RWPE1 (cell line): ENCODE measurements at regions not wholly inside any gene's neighbourhood (a gene's known extent, or its start where the extent isn't known, plus 50 kb on each side); places are given as distances from the start of the nearest gene placed in this dataset.

Source experiments
- CTCF ChIA-PET: fragments of 350-600 bp; sonication (Branson Sonifier 250); formaldehyde crosslinking; extraction: SDS; loops from one replicate; lab custom pipeline; 2021; lab: Yijun Ruan, JAX
- POLR2A ChIA-PET: fragments of 400-600 bp; formaldehyde crosslinking; extraction: SDS; loops from one replicate; lab custom pipeline; 2020; ENCODE audit warnings: antibody characterized with exemption; ENCODE audit not compliant: low non-redundant PET; lab: Yijun Ruan, JAX
- DNase-seq: peaks from one replicate; pipeline ENCODE4 v3.0.0; 2012; ENCODE audit warnings: low spot score
- H3K27ac ChIP-seq: fragments of 450-650 bp; 2 replicates; pipeline ENCODE4 v1.5.1; 2017
- TF ChIP-seq, protein P1 (sequence below): fragments of 450-650 bp; conservative IDR thresholded peaks from 2 replicates; pipeline ENCODE4 v1.5.1; 2017; ENCODE audit warnings: low read depth, mild to moderate bottlenecking

DNA sequence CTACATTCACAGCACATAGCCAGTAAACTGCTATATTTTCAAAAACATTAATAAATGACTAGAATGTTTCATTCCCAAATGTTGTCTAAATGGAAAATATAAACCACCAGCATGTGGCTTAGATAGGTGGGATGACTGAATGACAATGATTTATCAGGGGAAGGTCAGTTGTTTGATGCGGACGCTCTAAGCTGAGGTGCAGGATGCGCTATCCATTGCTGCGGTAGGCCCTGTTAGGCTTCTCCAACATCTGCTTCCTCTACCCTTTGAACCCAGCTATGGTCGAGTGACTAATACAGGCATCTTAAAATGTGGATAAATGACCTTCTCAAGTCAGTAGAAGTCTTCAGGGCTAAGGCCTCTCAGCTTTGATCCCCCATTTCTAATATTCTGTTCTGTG, 584.2 kb downstream of the CMPK2 start:
- CTCF ChIA-PET, result interaction anchor here (0.7 kb wide), 1 partner anchor 10 kb away, joined by 3 read pairs; no protein-coding TSS in a partner anchor
- TF ChIP-seq, protein P1, sequence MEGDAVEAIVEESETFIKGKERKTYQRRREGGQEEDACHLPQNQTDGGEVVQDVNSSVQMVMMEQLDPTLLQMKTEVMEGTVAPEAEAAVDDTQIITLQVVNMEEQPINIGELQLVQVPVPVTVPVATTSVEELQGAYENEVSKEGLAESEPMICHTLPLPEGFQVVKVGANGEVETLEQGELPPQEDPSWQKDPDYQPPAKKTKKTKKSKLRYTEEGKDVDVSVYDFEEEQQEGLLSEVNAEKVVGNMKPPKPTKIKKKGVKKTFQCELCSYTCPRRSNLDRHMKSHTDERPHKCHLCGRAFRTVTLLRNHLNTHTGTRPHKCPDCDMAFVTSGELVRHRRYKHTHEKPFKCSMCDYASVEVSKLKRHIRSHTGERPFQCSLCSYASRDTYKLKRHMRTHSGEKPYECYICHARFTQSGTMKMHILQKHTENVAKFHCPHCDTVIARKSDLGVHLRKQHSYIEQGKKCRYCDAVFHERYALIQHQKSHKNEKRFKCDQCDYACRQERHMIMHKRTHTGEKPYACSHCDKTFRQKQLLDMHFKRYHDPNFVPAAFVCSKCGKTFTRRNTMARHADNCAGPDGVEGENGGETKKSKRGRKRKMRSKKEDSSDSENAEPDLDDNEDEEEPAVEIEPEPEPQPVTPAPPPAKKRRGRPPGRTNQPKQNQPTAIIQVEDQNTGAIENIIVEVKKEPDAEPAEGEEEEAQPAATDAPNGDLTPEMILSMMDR, result no peak
- POLR2A ChIA-PET, result no interaction called here
- H3K27ac ChIP-seq, result no peak overlapping the region
- no peak for DNase-seq

DNA sequence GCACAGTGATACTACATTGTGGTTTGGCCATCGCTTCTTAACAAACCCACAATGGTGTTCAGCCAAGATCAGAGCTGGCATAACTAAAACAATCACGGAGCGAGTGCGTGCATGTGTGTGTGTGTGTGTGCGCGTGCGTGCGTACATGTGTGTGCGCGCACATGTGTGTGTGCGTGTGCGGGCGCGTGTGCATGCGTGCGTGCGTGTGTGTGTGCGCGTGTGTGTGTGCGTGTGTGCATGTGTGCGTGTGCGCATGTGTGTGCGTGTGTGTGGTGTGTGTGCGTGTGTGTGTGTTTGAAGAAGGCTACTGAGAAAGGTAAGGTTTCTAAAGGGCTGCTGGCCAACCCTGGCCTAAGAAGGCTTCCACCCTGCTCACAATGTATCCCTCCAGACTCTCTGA, 582.4 kb downstream of the CMPK2 start:
- POLR2A ChIA-PET, result no interaction called here
- TF ChIP-seq, protein P1, result no peak
- no peak for DNase-seq
- no peak overlapping the region for H3K27ac ChIP-seq
- CTCF ChIA-PET, result no interaction called here

GRCh38 chr2:6287406-6287805, 578.3 kb downstream of the CMPK2 start:
- TF ChIP-seq, protein P1, result no peak
- no peak overlapping the region for H3K27ac ChIP-seq
- ChIA-PET CTCF (no interaction called here), POLR2A (no interaction called here)
- DNase-seq, result no peak

- CTCF ChIA-PET, result no interaction called here
- TF ChIP-seq, protein P1, result no peak
- no peak for DNase-seq
- POLR2A ChIA-PET, result no interaction called here
- H3K27ac ChIP-seq, result no peak overlapping the region
Observed at GRCh38 chr2:6288791-6289190, 576.9 kb downstream of the CMPK2 start.

DNA sequence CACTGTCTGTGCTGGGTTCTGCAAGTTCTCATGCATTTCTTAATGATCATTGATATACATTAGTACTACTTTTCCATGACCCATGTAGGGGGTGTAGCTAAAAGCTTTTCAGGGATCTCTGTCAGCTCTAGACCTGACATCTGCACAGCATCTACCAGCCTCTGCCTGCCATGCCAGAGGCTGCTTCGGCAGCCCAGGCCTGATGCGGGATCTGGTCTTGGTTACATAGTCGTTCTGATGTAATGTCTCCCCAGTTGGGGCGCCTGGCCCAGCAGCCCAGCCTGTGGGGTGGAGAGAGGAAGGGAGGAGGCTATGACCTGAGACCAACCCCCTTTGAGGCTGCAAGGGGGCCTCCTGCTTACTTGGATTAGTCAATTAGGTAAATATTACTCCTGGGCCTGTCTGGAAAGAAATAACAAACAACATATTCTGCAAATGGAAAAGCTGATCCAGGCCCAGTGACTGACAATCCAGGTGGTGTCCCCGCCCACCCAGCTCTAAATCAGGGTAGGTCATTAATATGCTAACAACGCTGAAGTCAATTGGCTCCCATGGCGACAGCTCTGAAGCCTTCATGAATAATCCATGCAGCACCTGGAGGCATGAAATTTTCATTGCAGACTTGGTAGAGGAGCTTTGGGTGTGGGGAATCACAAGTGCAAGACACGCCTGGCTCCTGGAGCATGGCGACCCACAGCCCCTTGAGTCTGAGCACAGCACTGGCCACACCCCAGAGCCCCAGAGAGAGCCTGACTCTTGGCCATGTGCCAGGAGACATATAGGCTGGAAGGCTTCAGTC, 575.3 kb downstream of the CMPK2 start:
- TF ChIP-seq, protein P1, result no peak
- CTCF ChIA-PET, result no interaction called here
- DNase-seq, result no peak
- no peak overlapping the region for H3K27ac ChIP-seq
- POLR2A ChIA-PET, result no interaction called here

- DNase-seq, result no peak
- no peak overlapping the region for H3K27ac ChIP-seq
- ChIA-PET CTCF (interaction anchor here (0.5 kb wide), 1 partner anchor 1627 kb away, joined by 3 read pairs; no protein-coding TSS in a partner anchor), POLR2A (no interaction called here)
- TF ChIP-seq, protein P1, result no peak
Observed at GRCh38 chr2:6294791-6295190, 570.9 kb downstream of the CMPK2 start.
